GM23338 (cell line): ENCODE measurements at regions not wholly inside any gene's neighbourhood (a gene's known extent, or its start where the extent isn't known, plus 50 kb on each side); places are given as distances from the start of the nearest gene placed in this dataset.
A peak's percentile ranks its signal among the peaks of the same experiment; 100 is the strongest.

Source experiments
- ATAC-seq: fragments of 200-7000 bp; cut with Tn5 transposase; 3 replicates; pipeline ENCODE4 v1.9.1; 2020
- DNase-seq: peaks from one replicate; pipeline ENCODE4 v3.0.0-alpha.2; 2015; ENCODE audit warnings: low spot score
- H2AFZ ChIP-seq: fragments of 200-600 bp; sonication (generic); 2 replicates; pipeline ENCODE4 v1.8.0; 2016; ENCODE audit warnings: antibody characterized with exemption, mild to moderate bottlenecking, moderate library complexity
- H3F3A ChIP-seq: fragments of 200-600 bp; sonication (generic); replicated peaks from 2 replicates; pipeline ENCODE4 v1.8.0; 2017; ENCODE audit warnings: antibody characterized with exemption, mixed run types, low read depth
- H3K27ac ChIP-seq: fragments of 200-600 bp; sonication (generic); 2 replicates; pipeline ENCODE4 v1.6.1; 2016; ENCODE audit warnings: low read depth
- H3K27me3 ChIP-seq: fragments of 200-600 bp; sonication (generic); 2 replicates; pipeline ENCODE4 v1.8.0; 2016; ENCODE audit warnings: mild to moderate bottlenecking, mixed run types, moderate library complexity; ENCODE audit not compliant: insufficient read depth
- H3K36me3 ChIP-seq: fragments of 200-600 bp; sonication (generic); 2 replicates; pipeline ENCODE4 v1.8.0; 2016; ENCODE audit warnings: mild to moderate bottlenecking; ENCODE audit not compliant: insufficient read depth
- H3K4me1 ChIP-seq: fragments of 200-600 bp; sonication (generic); 2 replicates; pipeline ENCODE4 v1.8.0; 2016; ENCODE audit warnings: mild to moderate bottlenecking, moderate library complexity; ENCODE audit not compliant: insufficient read depth
- H3K4me2 ChIP-seq: fragments of 200-600 bp; sonication (generic); 2 replicates; pipeline ENCODE4 v1.7.1; 2017; ENCODE audit warnings: mixed run types
- H3K4me3 ChIP-seq: fragments of 200-600 bp; sonication (generic); 2 replicates; pipeline ENCODE4 v1.6.1; 2016; ENCODE audit warnings: mixed run types
- H3K79me2 ChIP-seq: fragments of 200-600 bp; sonication (generic); replicated peaks from 2 replicates; pipeline ENCODE4 v1.8.0; 2017; ENCODE audit warnings: mild to moderate bottlenecking; ENCODE audit not compliant: insufficient read depth
- H3K9me2 ChIP-seq: fragments of 200-600 bp; sonication (generic); 2 replicates; pipeline ENCODE4 v1.8.0; 2017; ENCODE audit not compliant: insufficient read depth
- H4K20me1 ChIP-seq: fragments of 200-600 bp; sonication (generic); replicated peaks from 2 replicates; pipeline ENCODE4 v1.8.0; 2017; ENCODE audit warnings: mild to moderate bottlenecking; ENCODE audit not compliant: insufficient read depth
- H3K27ac Mint-ChIP-seq: 2 replicates; pipeline ENCODE4 v1.8.0; 2020; ENCODE audit warnings: inconsistent platforms, mild to moderate bottlenecking, moderate library complexity, mixed read lengths
- H3K27me3 Mint-ChIP-seq: 3 replicates; pipeline ENCODE4 v1.8.0; 2022; ENCODE audit warnings: low read depth, mild to moderate bottlenecking, moderate library complexity, mixed read lengths, inconsistent platforms; ENCODE audit not compliant: insufficient read depth, poor library complexity
- H3K36me3 Mint-ChIP-seq: 3 replicates; pipeline ENCODE4 v1.8.0; 2021; ENCODE audit warnings: low read depth, mild to moderate bottlenecking, inconsistent platforms, moderate library complexity, mixed read lengths
- H3K4me1 Mint-ChIP-seq: 3 replicates; pipeline ENCODE4 v1.8.0; 2020; ENCODE audit warnings: mild to moderate bottlenecking, inconsistent platforms, mixed read lengths
- H3K4me3 Mint-ChIP-seq: 3 replicates; pipeline ENCODE4 v1.8.0; 2021; ENCODE audit warnings: moderate library complexity, mild to moderate bottlenecking, inconsistent platforms, mixed read lengths
- H3K9me3 Mint-ChIP-seq: 3 replicates; pipeline ENCODE4 v1.8.0; 2020; ENCODE audit warnings: moderate library complexity, mild to moderate bottlenecking, inconsistent platforms, mixed read lengths
- CREB1 ChIP-seq: fragments of 250-450 bp; sonication (Bioruptor Pico); IDR thresholded peaks from 2 replicates; pipeline ENCODE4 v1.5.0; 2020; ENCODE audit warnings: low read depth, mild to moderate bottlenecking, moderate library complexity
- ETS1 ChIP-seq: IDR thresholded peaks from 2 replicates; pipeline ENCODE4 v1.6.1; 2016; ENCODE audit warnings: antibody characterized with exemption
- JUNB ChIP-seq: IDR thresholded peaks from one replicate; pipeline ENCODE4 v1.6.1; 2016; ENCODE audit warnings: antibody characterized with exemption; ENCODE audit not compliant: unreplicated experiment
- ZNF462 ChIP-seq: fragments of 250-450 bp; sonication (Bioruptor Pico); IDR thresholded peaks from 2 replicates; pipeline ENCODE4 v1.5.0; 2020; ENCODE audit warnings: mild to moderate bottlenecking, moderate library complexity

GRCh38 chr5:174796711-174797192, 72.4 kb downstream of the MSX2 start (continued):
- no peak for TF ChIP-seq ZNF462 (CRISPR knock-in tag)
- TF ChIP-seq CREB1 (CRISPR knock-in tag), result no peak

DNA sequence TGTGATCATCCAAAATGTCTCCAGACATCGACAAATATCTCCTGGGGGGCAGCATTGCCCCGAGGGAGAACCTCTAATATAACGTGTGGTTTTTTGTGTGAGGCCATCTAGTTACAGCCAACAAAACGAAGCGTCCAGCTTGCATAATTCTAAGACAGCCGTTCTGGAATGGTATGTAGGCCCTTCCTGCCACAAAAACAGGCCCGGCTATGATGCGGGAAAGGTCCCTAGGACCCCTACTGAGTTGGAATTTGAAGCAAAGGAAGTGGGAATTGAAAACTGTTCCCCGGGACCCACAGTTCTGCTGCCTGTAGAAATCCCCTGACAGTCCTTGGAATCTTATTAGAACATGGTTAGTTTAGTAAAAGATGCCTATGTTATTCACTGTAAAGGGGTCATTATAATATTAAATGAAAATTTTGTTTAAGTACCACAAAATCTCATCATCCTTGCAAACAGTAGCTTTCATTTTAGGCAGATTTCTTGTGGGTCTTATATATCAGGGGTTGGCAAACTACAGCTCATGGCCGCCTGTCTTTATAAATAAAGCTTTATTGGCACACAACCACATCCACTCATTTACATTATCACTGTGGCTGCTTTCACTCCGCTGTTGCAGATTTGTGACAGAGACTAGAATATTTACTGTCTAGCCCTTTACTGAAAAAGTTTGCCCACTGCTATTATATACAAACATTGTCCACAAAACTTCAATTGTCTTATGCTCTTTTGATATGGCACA, 70.7 kb downstream of the MSX2 start:
- no peak overlapping the region for H3K4me3 ChIP-seq
- no peak overlapping the region for H3K27ac ChIP-seq
- no peaks in the 10 kb centered on the region for H3K9me2 ChIP-seq
- H3K27ac Mint-ChIP-seq, result no peak overlapping the region
- peak overlapping the region; percentile 64; the same call in 1 of the 2 replicates for H3K4me2 ChIP-seq
- no peak overlapping the region for H3K4me3 Mint-ChIP-seq
- no peaks in the 10 kb centered on the region for H4K20me1 ChIP-seq
- peak; percentile 70 for DNase-seq
- peaks cover 17% of the 10 kb centered on the region; the same call in 2 of the 3 replicates for H3K4me1 Mint-ChIP-seq
- peaks cover 8% of the 10 kb centered on the region; the same call in 1 of the 2 replicates for H3K4me1 ChIP-seq
- peaks cover 7% of the 10 kb centered on the region for H3K27me3 Mint-ChIP-seq
- H3K79me2 ChIP-seq, result no peaks in the 10 kb centered on the region
- H3F3A ChIP-seq, result no peaks in the 10 kb centered on the region
- H3K36me3 ChIP-seq, result no peaks in the 10 kb centered on the region
- H2AFZ ChIP-seq, result no peak overlapping the region; the same call in 1 of the 2 replicates
- no peaks in the 10 kb centered on the region; the same call in 2 of the 3 replicates for H3K9me3 Mint-ChIP-seq
- peak; percentile 18; the same call in 2 of the 3 replicates for ATAC-seq
- H3K27me3 ChIP-seq, result peaks cover 5% of the 10 kb centered on the region
- no peaks in the 10 kb centered on the region for H3K36me3 Mint-ChIP-seq
- no peak for TF ChIP-seq JUNB
- TF ChIP-seq CREB1 (CRISPR knock-in tag), result no peak
- no peak for TF ChIP-seq ETS1
- TF ChIP-seq ZNF462 (CRISPR knock-in tag), result no peak
